ENCODE measurements at regions not wholly inside any gene's neighbourhood (a gene's known extent, or its start where the extent isn't known, plus 50 kb on each side); places are given as distances from the start of the nearest gene placed in this dataset.

GRCh38 chr18:45488645-45489044, 126.6 kb upstream of the SLC14A2 start:
- TF ChIP-seq, protein P1, sequence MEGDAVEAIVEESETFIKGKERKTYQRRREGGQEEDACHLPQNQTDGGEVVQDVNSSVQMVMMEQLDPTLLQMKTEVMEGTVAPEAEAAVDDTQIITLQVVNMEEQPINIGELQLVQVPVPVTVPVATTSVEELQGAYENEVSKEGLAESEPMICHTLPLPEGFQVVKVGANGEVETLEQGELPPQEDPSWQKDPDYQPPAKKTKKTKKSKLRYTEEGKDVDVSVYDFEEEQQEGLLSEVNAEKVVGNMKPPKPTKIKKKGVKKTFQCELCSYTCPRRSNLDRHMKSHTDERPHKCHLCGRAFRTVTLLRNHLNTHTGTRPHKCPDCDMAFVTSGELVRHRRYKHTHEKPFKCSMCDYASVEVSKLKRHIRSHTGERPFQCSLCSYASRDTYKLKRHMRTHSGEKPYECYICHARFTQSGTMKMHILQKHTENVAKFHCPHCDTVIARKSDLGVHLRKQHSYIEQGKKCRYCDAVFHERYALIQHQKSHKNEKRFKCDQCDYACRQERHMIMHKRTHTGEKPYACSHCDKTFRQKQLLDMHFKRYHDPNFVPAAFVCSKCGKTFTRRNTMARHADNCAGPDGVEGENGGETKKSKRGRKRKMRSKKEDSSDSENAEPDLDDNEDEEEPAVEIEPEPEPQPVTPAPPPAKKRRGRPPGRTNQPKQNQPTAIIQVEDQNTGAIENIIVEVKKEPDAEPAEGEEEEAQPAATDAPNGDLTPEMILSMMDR (IDR thresholded peaks at IDR 0.05): no peak
- TF ChIP-seq EZH2 (IDR thresholded peaks at IDR 0.05; ENCODE audit: borderline replicate concordance, insufficient read depth, low read depth, low read length, poor library complexity, severe bottlenecking): no peak
